GM21367 (cell line): ENCODE measurements at regions not wholly inside any gene's neighbourhood (a gene's known extent, or its start where the extent isn't known, plus 50 kb on each side); places are given as distances from the start of the nearest gene placed in this dataset.
A peak's percentile ranks its signal among the peaks of the same experiment; 100 is the strongest.

Source experiments
- ATAC-seq: cut with Tn5 transposase; IDR thresholded peaks from one replicate; pipeline ENCODE4 v1.9.1; 2021; ENCODE audit not compliant: unreplicated experiment

- ATAC-seq, result peak; percentile 46
Observed at GRCh38 chr2:7281231-7282201, 364.3 kb downstream of the RNF144A start.

GRCh38 chr2:7286120-7286519 is 368.9 kb downstream of the RNF144A start:
- ATAC-seq, result no peak

DNA sequence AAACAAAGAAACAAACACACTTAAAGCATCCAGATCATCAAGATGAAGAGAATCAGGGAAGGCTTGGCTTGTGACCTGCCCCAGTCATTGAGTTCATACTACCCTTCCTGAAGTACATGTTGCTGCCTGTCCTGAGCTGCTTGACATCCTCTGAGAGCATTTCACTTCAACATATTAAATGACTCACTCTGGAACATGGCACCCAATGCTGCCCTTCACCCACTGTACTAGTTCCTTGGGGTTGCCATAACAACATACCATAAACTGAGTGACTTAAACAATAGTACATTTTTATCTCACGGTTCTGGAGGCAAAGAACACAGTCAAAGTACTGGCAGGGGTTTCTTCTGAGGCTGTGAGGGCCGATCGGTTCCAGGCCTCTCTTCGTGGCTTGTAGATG is 371.3 kb downstream of the RNF144A start:
- ATAC-seq, result no peak

- ATAC-seq, result no peak
Observed at GRCh38 chr2:7289697-7290096, 372.5 kb downstream of the RNF144A start.

DNA sequence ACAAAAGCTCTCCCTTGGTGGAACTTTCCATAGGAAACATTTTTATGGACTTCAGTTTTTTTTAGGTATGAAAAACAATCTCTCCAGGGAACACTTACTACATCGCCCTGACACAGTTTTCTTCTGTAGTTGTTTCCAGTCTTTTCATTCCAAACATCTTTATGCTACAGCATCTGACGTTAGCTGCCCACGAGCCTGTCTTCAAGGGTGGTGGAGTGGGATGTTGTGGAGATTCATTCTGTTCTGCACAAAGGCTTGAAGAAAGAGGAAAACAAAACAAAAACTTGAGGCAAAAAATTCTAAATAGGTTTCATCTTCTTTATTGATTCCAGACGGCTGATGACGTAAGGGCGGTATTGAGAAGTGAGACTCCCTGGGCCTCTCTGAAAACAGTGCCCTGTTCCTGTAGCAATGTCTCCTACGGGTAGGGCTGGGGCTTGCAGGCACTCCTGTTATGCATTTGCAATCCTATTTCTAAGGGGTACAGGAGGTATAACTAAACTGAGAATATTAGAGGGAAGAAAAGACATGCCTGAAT is 375.0 kb downstream of the RNF144A start:
- ATAC-seq, result no peak

DNA sequence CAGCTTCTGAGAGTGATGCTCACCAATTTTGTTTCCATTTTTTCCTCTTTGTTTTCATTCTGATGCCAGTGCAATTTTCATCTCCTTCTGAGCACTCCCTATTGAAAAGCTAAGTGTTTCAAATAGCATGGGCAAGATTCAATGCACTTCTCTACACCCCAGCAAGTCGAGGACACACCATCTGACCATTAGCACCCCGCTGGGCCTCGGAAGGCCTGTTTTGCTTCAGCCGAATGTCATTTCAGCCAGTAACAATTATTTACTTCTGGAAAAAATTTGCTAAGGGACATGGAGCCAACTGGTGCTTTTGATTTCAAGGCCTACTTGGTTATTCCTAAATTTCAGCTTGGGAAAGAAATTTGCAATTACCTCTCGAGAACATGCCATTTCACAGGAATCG is 392.4 kb downstream of the RNF144A start:
- no peak for ATAC-seq

DNA sequence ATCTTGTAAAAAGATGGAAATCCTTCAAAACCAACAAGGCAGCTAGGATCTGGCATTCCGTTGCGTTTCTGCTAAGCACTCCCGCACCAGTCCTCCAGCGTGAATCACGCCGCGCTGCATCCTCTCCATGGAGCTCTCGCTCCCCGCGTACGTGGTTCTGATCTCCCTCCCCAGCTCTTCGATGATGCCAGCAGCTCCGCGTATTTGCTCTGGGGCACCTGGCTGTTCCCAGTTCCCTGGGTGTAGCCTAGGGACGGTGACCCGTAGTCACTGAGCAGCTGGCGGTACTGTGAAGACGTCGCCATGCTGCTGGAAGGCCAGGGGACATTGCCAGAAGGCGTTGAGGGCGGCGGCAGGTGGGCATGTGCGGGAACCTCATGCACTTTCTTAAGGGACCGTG is 407.5 kb downstream of the RNF144A start:
- no peak for ATAC-seq

DNA sequence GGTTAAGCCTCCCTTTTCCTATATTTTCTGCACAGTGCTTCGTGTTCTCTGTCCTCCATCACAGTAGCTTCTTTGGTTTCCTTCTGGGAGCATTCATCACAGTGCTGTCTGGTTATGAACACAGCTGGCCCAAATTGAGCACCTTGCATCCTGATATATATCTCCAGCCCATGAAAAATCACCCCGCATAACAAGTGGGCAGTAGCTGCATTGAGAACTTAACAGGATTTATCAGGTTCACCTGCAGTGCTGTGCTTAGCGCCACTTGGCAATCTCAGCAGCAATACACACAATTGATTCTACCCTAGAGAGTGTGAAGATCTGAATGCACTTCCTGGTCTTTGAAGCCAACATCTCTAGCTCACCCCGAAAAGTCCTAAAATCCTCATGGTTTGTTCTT is 408.0 kb downstream of the RNF144A start:
- no peak for ATAC-seq

DNA sequence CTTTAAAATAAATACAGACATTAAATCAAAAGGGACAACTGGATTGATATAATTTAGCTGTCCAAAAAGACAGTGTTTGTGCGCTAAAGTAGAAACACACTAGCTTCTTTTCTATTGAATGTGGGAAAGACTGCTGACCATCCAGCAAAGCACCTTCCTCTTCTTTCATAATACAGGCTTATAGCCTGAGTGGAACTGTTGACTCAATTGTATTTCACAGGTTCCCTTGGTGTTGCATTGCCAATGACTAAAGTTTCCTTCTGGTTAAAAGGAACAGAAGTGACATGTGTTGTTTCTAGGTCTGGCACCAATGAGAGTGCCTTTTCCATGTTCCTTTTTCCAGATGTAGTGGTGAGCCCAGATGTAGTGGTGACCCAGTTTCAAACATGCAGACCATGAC is 412.3 kb downstream of the RNF144A start:
- no peak for ATAC-seq

- no peak for ATAC-seq
Observed at GRCh38 chr2:7333189-7333765, 416.1 kb downstream of the RNF144A start.

DNA sequence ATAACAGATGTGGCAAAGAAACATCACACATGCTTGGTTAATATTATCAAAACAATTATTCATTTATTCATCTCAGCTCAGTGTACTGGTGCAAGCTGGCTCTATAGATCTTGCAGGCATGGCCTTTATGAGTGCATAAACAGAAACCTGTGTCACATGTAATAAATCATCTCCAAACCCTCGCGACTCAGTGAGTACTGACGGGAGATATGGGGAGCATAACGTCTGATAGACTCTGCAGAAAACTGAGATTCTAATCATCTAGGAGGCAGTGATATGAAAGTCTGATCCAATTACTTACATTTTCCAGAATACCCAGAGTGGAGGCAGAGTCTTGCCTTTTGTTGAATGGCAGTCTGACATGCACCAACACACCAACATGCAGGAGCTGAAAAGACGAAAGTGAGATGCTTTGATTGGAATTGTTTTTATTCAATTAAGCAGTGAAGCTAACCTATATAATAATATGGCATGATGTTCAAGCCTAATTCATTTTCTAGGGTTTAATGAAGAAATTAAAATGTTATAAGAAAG is 416.8 kb downstream of the RNF144A start:
- no peak for ATAC-seq

- ATAC-seq, result no peak
Observed at GRCh38 chr2:7338961-7339360, 421.7 kb downstream of the RNF144A start.

- ATAC-seq, result no peak
Observed at GRCh38 chr2:7346336-7346735, 429.1 kb downstream of the RNF144A start.

GRCh38 chr2:7348761-7349160 is 431.5 kb downstream of the RNF144A start:
- peak; percentile 72 for ATAC-seq

GRCh38 chr2:7352191-7352590 is 435.0 kb downstream of the RNF144A start:
- ATAC-seq, result no peak

- ATAC-seq, result no peak
Observed at GRCh38 chr2:7353571-7353970, 436.4 kb downstream of the RNF144A start.

DNA sequence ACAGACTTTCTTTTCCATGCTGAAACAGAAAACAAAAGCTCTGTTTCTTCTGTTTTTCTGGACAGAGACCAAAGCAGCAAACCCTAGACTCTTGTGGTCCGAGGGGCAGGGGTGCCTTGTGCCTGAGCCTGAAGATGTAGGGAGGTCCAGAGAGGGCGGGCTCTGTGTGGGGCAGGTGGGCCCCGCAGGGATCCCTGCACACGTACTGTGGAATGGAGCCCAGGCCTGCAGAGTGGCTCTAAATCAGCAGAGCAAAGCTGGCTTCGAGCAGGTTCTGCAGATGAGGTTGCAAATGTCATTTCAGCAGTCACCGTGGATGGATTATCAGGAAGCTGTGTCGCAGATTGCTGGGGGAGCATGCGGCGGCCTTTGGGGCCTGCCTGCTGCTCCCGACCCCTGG is 438.6 kb downstream of the RNF144A start:
- no peak for ATAC-seq

DNA sequence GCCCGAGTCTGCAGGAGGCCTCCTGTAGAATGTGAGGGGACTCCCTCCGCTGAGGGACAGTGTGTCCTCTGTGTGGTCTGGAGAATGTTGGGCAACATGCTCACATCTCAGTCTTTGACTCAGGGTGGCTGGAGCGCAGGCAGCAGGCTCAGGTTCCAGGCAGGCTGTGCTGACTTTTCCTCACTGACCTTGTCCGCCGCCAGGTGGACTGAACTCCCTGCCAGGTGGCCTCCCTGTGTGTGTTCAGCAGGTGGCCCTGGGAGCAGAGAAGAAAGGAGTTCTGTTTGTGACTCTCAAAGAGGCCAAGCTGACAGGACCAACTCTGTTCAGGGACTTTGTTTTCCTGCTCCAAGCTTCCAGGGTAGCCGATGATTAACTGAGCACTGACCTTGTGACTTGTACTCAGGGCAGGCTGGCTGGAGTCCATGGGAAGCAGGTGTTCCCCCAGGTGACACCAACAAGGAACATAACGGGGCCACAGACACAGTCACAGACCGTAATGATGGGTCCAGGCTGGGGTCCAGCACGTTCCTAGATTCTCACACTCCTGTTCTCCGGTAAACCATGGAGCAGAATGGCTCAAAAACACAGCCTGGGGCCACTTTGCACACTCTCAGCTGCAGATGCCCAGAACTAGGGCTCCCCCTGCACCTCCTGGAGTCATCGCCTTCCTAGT is 439.8 kb downstream of the RNF144A start:
- no peak for ATAC-seq

GRCh38 chr2:7357993-7358392 is 440.8 kb downstream of the RNF144A start:
- no peak for ATAC-seq

GRCh38 chr2:7358865-7359447 is 441.7 kb downstream of the RNF144A start:
- ATAC-seq, result no peak

DNA sequence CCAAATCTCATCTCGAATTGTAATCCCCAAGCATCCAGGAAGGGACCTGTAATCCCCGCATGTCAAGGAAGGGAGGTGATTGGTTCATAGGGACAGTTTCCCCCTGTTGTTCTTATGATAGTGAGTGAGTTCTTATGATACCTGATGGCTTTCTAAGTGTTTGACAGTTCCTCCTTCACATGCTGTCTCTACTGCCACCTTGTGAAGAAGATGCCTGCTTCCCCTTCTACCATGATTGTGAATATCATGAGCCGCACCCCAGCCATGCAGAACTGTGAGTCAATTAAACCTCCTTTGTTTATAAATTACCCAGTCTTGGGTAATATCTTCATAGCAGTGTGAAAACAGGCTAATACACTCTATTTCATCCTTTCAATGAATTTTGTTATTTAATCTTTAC is 446.7 kb downstream of the RNF144A start:
- no peak for ATAC-seq
